IMR-90 (cell line): ENCODE measurements at regions not wholly inside any gene's neighbourhood (a gene's known extent, or its start where the extent isn't known, plus 50 kb on each side); places are given as distances from the start of the nearest gene placed in this dataset.

Source experiments
- ATAC-seq: fragments of 200-7000 bp; cut with Tn5 transposase; 2 replicates; pipeline ENCODE4 v1.9.1; 2020; ENCODE audit warnings: low read depth, mild to moderate bottlenecking, moderate library complexity
- BruUV-seq: library from RNA; stranded (reverse); fragments of 400-500 nt; replicated peaks from 2 replicates; lab custom pipeline; 2021; lab: Mats Ljungman, UMichigan
- CTCF ChIA-PET: fragments of 300-600 bp; formaldehyde crosslinking; extraction: SDS; loops from one replicate; lab custom pipeline; 2021; ENCODE audit warnings: antibody characterized with exemption; lab: Yijun Ruan, JAX
- POLR2A ChIA-PET: fragments of 300-600 bp; sonication (Branson Sonifier 250); formaldehyde crosslinking; loops from one replicate; lab custom pipeline; 2022; ENCODE audit warnings: antibody characterized with exemption; ENCODE audit not compliant: unreplicated experiment; lab: Charles Lee
- DNase-seq: peaks from one replicate; pipeline ENCODE4 v3.0.0; 2013
- H2AFZ ChIP-seq: replicated peaks from 2 replicates; pipeline ENCODE3; 2013; ENCODE audit warnings: low read length, mild to moderate bottlenecking; ENCODE audit not compliant: poor library complexity
- H2AK5ac ChIP-seq: 2 replicates; pipeline ENCODE4 v1.6.1; 2013; ENCODE audit warnings: low read depth, low read length, inconsistent platforms
- H2AK9ac ChIP-seq: replicated peaks from 2 replicates; pipeline ENCODE3; 2013; ENCODE audit warnings: mild to moderate bottlenecking, low read depth, low read length, moderate library complexity; ENCODE audit not compliant: poor library complexity
- H2BK120ac ChIP-seq: 2 replicates; pipeline ENCODE4 v1.6.1; 2013; ENCODE audit warnings: low read depth, low read length, inconsistent platforms
- H2BK15ac ChIP-seq: 3 replicates; pipeline ENCODE4 v1.6.1; 2013; ENCODE audit warnings: low read depth, low read length, inconsistent platforms
- H2BK20ac ChIP-seq: 2 replicates; pipeline ENCODE4 v1.6.1; 2013; ENCODE audit warnings: low read depth, mild to moderate bottlenecking, inconsistent platforms, low read length, moderate library complexity
- H2BK5ac ChIP-seq: 2 replicates; pipeline ENCODE4 v1.6.1; 2013; ENCODE audit warnings: mild to moderate bottlenecking, low read depth, low read length, inconsistent platforms; ENCODE audit not compliant: poor library complexity, severe bottlenecking
- H3K14ac ChIP-seq: replicated peaks from 2 replicates; pipeline ENCODE4 v1.6.1; 2013; ENCODE audit warnings: low read depth, low read length, inconsistent platforms
- H3K18ac ChIP-seq: 2 replicates; pipeline ENCODE4 v1.6.1; 2013; ENCODE audit warnings: low read depth, low read length, control low read depth
- H3K23ac ChIP-seq: 2 replicates; pipeline ENCODE4 v1.6.1; 2013; ENCODE audit warnings: low read depth, low read length, inconsistent platforms
- H3K27ac ChIP-seq: 2 replicates; pipeline ENCODE4 v1.5.1; 2013; ENCODE audit warnings: mild to moderate bottlenecking, control low read depth, low read length; ENCODE audit not compliant: insufficient read depth
- H3K27me3 ChIP-seq: 2 replicates; pipeline ENCODE4 v1.6.1; 2013; ENCODE audit warnings: low read length; ENCODE audit not compliant: control insufficient read depth, insufficient read depth
- H3K36me3 ChIP-seq: 2 replicates; pipeline ENCODE4 v1.6.1; 2013; ENCODE audit warnings: low read length, mixed read lengths; ENCODE audit not compliant: control insufficient read depth, insufficient read depth
- H3K4ac ChIP-seq: 2 replicates; pipeline ENCODE4 v1.6.1; 2013; ENCODE audit warnings: low read depth, low read length, inconsistent platforms
- H3K4me1 ChIP-seq: 2 replicates; pipeline ENCODE4 v1.6.1; 2013; ENCODE audit warnings: low read length, mixed read lengths; ENCODE audit not compliant: control insufficient read depth, insufficient read depth
- H3K4me2 ChIP-seq: 2 replicates; pipeline ENCODE4 v1.6.1; 2013; ENCODE audit warnings: low read depth, mild to moderate bottlenecking, control low read depth, low read length, moderate library complexity
- H3K4me3 ChIP-seq: 2 replicates; pipeline ENCODE4 v1.5.1; 2013; ENCODE audit warnings: low read depth, mild to moderate bottlenecking, control low read depth, low read length, moderate library complexity; ENCODE audit not compliant: insufficient read depth
- H3K56ac ChIP-seq: 2 replicates; pipeline ENCODE4 v1.6.1; 2013; ENCODE audit warnings: low read length, inconsistent platforms; ENCODE audit not compliant: insufficient read depth; ENCODE audit errors: extremely low read depth
- H3K79me1 ChIP-seq, 2 experiments: 2 replicates each; pipeline ENCODE4 v1.6.1; 2013; ENCODE audit warnings: low read length in 2 of 2, inconsistent platforms in 1 of 2, low read depth in 1 of 2
- H3K9ac ChIP-seq: 2 replicates; pipeline ENCODE4 v1.6.1; 2013; ENCODE audit warnings: low read depth, low read length, control low read depth
- H3K9me1 ChIP-seq: 2 replicates; pipeline ENCODE4 v1.6.1; 2013; ENCODE audit warnings: low read length, inconsistent platforms; ENCODE audit not compliant: insufficient read depth
- H3K9me3 ChIP-seq: 2 replicates; pipeline ENCODE4 v1.6.1; 2013; ENCODE audit warnings: low read length; ENCODE audit not compliant: control insufficient read depth, insufficient read depth
- H4K20me1 ChIP-seq: 2 replicates; pipeline ENCODE4 v1.6.1; 2013; ENCODE audit warnings: low read length, inconsistent platforms; ENCODE audit not compliant: insufficient read depth
- H4K5ac ChIP-seq: 2 replicates; pipeline ENCODE4 v1.6.1; 2013; ENCODE audit warnings: mild to moderate bottlenecking, low read depth, low read length, control low read depth
- H4K8ac ChIP-seq, 2 experiments: 2 replicates each; pipeline ENCODE4 v1.6.1; 2013; ENCODE audit warnings: low read depth in 2 of 2, low read length in 2 of 2, control low read depth in 1 of 2, inconsistent platforms in 1 of 2
- H4K91ac ChIP-seq: 2 replicates; pipeline ENCODE4 v1.6.1; 2013; ENCODE audit warnings: low read depth, low read length, inconsistent platforms; ENCODE audit not compliant: insufficient read depth
- BHLHE40 ChIP-seq: fragments of 150-350 bp; IDR thresholded peaks from 2 replicates; pipeline ENCODE4 v1.6.1; 2016; ENCODE audit warnings: mild to moderate bottlenecking, low read depth, low read length
- CEBPB ChIP-seq: IDR thresholded peaks from 2 replicates; pipeline ENCODE4 v1.6.1; 2012; ENCODE audit warnings: low read depth, low read length, improper control_type of control experiment
- CHD1 ChIP-seq: IDR thresholded peaks from 2 replicates; pipeline ENCODE4 v1.6.1; 2012; ENCODE audit warnings: low read depth, low read length, improper control_type of control experiment
- ELK1 ChIP-seq: fragments of 150-350 bp; IDR thresholded peaks from 2 replicates; pipeline ENCODE4 v1.6.1; 2016; ENCODE audit warnings: low read depth, mild to moderate bottlenecking, low read length, moderate library complexity, borderline replicate concordance
- FOS ChIP-seq: fragments of 150-350 bp; IDR thresholded peaks from 2 replicates; pipeline ENCODE4 v1.6.1; 2016; ENCODE audit warnings: low read depth, low read length
- MAFK ChIP-seq: IDR thresholded peaks from 2 replicates; pipeline ENCODE4 v1.6.1; 2012; ENCODE audit warnings: low read depth, low read length, improper control_type of control experiment
- MAZ ChIP-seq: IDR thresholded peaks from 2 replicates; pipeline ENCODE4 v1.6.1; 2012; ENCODE audit warnings: low read depth, mild to moderate bottlenecking, low read length, improper control_type of control experiment, moderate library complexity, borderline replicate concordance
- MXI1 ChIP-seq: IDR thresholded peaks from 2 replicates; pipeline ENCODE4 v1.6.1; 2012; ENCODE audit warnings: low read depth, mild to moderate bottlenecking, low read length, moderate library complexity, borderline replicate concordance
- NFE2L2 ChIP-seq: fragments of 150-350 bp; IDR thresholded peaks from 2 replicates; pipeline ENCODE4 v1.6.1; 2016; ENCODE audit warnings: low read depth, mild to moderate bottlenecking, low read length
- POLR2A ChIP-seq: IDR thresholded peaks from 2 replicates; pipeline ENCODE4 v1.6.1; 2012; ENCODE audit warnings: mild to moderate bottlenecking, low read depth, low read length
- RAD21 ChIP-seq: IDR thresholded peaks from 2 replicates; pipeline ENCODE4 v1.6.1; 2012; ENCODE audit warnings: low read length, improper control_type of control experiment
- RCOR1 ChIP-seq: IDR thresholded peaks from 2 replicates; pipeline ENCODE4 v1.6.1; 2012; ENCODE audit warnings: mild to moderate bottlenecking, low read length, improper control_type of control experiment; ENCODE audit not compliant: insufficient replicate concordance
- RFX5 ChIP-seq: IDR thresholded peaks from 2 replicates; pipeline ENCODE4 v1.8.0; 2012; ENCODE audit warnings: low read depth, mild to moderate bottlenecking, low read length, moderate library complexity
- SMC3 ChIP-seq: fragments of 150-350 bp; IDR thresholded peaks from 2 replicates; pipeline ENCODE4 v1.6.1; 2016; ENCODE audit warnings: low read depth, mild to moderate bottlenecking, antibody characterized with exemption, low read length, moderate library complexity
- WGBS, 2 experiments: methylation state at CpG; one replicate each; pipeline versions ENCODE4 v1.1.5 to v1.1.7; 2013; ENCODE audit warnings: missing lambda C conversion rate in 2 of 2; ENCODE audit not compliant: insufficient read length in 1 of 2; ENCODE audit errors: extremely low coverage in 2 of 2; 5-methylcytosine and 5-hydroxymethylcytosine counted together
- dilution Hi-C: fragments of 300-500 bp; cut with HindIII; formaldehyde crosslinking; loops from one replicate; pipeline ENCODE4 v1.14.3; 2018; ENCODE audit warnings: low sequenced_read_pairs; ENCODE audit not compliant: unreplicated experiment
- in situ Hi-C: fragments of 300-500 bp; cut with MboI; formaldehyde crosslinking; loops from 3 replicates; pipeline ENCODE4 v1.14.3; 2019; ENCODE audit warnings: low sequenced_read_pairs, inconsistent platforms, mixed read lengths
- intact Hi-C: fragments of 100-400 bp; cut with micrococcal nuclease; formaldehyde crosslinking; loops from 2 replicates; pipeline ENCODE4 v1.10.0; 2022
- TF ChIP-seq, protein P1 (sequence below): fragments of 150-350 bp; IDR thresholded peaks from 2 replicates; pipeline ENCODE4 v1.6.1; 2017; ENCODE audit warnings: mild to moderate bottlenecking, antibody characterized with exemption, low read length, low read depth
- TF ChIP-seq, protein P2 (sequence below): conservative IDR thresholded peaks from 2 replicates; pipeline ENCODE4 v1.5.1; 2012; ENCODE audit warnings: mild to moderate bottlenecking, low read depth, low read length, improper control_type of control experiment

DNA sequence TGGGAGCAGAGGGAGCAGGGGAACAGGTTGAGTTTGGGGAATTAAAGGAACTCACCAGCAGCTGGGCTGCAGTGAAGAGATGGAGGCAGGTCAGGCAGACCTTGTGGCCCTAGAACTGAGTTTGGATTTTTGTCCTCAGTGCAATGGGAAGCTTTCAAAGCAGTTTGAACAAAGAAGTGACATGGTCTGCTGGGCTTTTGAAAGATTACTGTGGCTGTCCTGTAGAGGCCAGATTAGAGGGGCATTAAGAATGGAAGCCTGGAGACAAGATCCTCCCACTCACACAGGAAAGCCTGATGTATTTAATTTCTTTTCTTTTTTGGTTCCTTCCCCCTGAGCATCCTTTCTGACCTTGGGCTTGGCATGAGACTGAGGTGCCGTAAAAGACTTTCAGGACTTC, 118.1 kb upstream of the LHCGR start:
- Histone ChIP-seq H3K23ac (no peak overlapping the region), H3K9me1 (no peaks in the 10 kb centered on the region), H3K18ac (no peak overlapping the region), H2BK120ac (no peak overlapping the region), H3K9ac (no peak overlapping the region), H3K79me1 (no peaks in the 10 kb centered on the region), H2AFZ (peak overlapping the region; percentile 26), H3K4me1 (peaks cover 5% of the 10 kb centered on the region; the same call in 1 of the 2 replicates), H3K27ac (no peak overlapping the region), H3K4ac (no peak overlapping the region), H4K5ac (no peak overlapping the region), H3K27me3 (0 out of 2 replicates have a peak, but pooled peaks cover 2% of the 10 kb centered on the region), H3K14ac (no peak overlapping the region), H3K9me3 (no peaks in the 10 kb centered on the region), H2BK20ac (no peak overlapping the region), H2AK9ac (no peak overlapping the region), H3K4me2 (no peak overlapping the region), H2BK15ac (no peak overlapping the region), H3K4me3 (no peak overlapping the region), H4K91ac (no peak overlapping the region), H2BK5ac (no peak overlapping the region), H4K8ac (no peak overlapping the region), H2AK5ac (no peak overlapping the region), H3K56ac (no peak overlapping the region), H4K20me1 (no peaks in the 10 kb centered on the region), H3K36me3 (no peaks in the 10 kb centered on the region)
- no CpG with 5 or more reads among the region's 1 CpG for WGBS, 2 experiments
- ATAC-seq (no peak), DNase-seq (no peak)
- in situ Hi-C loops = no loop called here
- no TSS peak for BruUV-seq
- ChIA-PET CTCF (interaction anchor here (1.1 kb wide), 1 partner anchor 95 kb away, joined by 3 read pairs; no protein-coding TSS in a partner anchor), POLR2A (no interaction called here)
- intact Hi-C loops = no loop called here
- no peak for TF ChIP-seq MXI1
- TF ChIP-seq MAFK = no peak
- TF ChIP-seq RCOR1 = no peak
- TF ChIP-seq BHLHE40 = no peak
- no peak for TF ChIP-seq SMC3
- no peak for TF ChIP-seq ELK1
- TF ChIP-seq CHD1 = no peak
- no peak for TF ChIP-seq RAD21
- TF ChIP-seq FOS = no peak
- TF ChIP-seq RFX5 = no peak
- no peak for TF ChIP-seq CEBPB
- TF ChIP-seq, protein P1, sequence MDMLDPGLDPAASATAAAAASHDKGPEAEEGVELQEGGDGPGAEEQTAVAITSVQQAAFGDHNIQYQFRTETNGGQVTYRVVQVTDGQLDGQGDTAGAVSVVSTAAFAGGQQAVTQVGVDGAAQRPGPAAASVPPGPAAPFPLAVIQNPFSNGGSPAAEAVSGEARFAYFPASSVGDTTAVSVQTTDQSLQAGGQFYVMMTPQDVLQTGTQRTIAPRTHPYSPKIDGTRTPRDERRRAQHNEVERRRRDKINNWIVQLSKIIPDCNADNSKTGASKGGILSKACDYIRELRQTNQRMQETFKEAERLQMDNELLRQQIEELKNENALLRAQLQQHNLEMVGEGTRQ = no peak
- TF ChIP-seq POLR2A = no peak
- TF ChIP-seq, protein P2, sequence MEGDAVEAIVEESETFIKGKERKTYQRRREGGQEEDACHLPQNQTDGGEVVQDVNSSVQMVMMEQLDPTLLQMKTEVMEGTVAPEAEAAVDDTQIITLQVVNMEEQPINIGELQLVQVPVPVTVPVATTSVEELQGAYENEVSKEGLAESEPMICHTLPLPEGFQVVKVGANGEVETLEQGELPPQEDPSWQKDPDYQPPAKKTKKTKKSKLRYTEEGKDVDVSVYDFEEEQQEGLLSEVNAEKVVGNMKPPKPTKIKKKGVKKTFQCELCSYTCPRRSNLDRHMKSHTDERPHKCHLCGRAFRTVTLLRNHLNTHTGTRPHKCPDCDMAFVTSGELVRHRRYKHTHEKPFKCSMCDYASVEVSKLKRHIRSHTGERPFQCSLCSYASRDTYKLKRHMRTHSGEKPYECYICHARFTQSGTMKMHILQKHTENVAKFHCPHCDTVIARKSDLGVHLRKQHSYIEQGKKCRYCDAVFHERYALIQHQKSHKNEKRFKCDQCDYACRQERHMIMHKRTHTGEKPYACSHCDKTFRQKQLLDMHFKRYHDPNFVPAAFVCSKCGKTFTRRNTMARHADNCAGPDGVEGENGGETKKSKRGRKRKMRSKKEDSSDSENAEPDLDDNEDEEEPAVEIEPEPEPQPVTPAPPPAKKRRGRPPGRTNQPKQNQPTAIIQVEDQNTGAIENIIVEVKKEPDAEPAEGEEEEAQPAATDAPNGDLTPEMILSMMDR = no peak
- TF ChIP-seq MAZ = no peak
- no peak for TF ChIP-seq NFE2L2
- dilution Hi-C loops = no loop called here
